Bronchial epithelial cell (primary cell): ENCODE measurements at regions not wholly inside any gene's neighbourhood (a gene's known extent, or its start where the extent isn't known, plus 50 kb on each side); places are given as distances from the start of the nearest gene placed in this dataset.

Source experiments
- DNase-seq: peaks from one replicate; pipeline ENCODE4 v3.0.0-alpha.2; 2010; ENCODE audit warnings: low read depth
- FAIRE-seq: peaks from 2 replicates; lab custom pipeline; 2011; peaks lifted over from hg19 to GRCh38; lab: Jason Lieb, UNC
- H3K27me3 ChIP-seq: 2 replicates; pipeline ENCODE4 v1.5.1; 2011; ENCODE audit warnings: low read length; ENCODE audit not compliant: control insufficient read depth, insufficient read depth
- H3K36me3 ChIP-seq: 2 replicates; pipeline ENCODE4 v1.5.1; 2011; ENCODE audit warnings: low read length; ENCODE audit not compliant: control insufficient read depth, insufficient read depth
- H3K4me3 ChIP-seq: 2 replicates; pipeline ENCODE4 v1.5.1; 2011; ENCODE audit warnings: mild to moderate bottlenecking, low read depth, low read length, control low read depth
- TF ChIP-seq, protein P1 (sequence below): IDR thresholded peaks from 2 replicates; pipeline ENCODE4 v1.5.1; 2011; ENCODE audit warnings: mild to moderate bottlenecking, moderate library complexity, low read length, control low read depth, inconsistent platforms; ENCODE audit not compliant: insufficient read depth, severe bottlenecking

DNA sequence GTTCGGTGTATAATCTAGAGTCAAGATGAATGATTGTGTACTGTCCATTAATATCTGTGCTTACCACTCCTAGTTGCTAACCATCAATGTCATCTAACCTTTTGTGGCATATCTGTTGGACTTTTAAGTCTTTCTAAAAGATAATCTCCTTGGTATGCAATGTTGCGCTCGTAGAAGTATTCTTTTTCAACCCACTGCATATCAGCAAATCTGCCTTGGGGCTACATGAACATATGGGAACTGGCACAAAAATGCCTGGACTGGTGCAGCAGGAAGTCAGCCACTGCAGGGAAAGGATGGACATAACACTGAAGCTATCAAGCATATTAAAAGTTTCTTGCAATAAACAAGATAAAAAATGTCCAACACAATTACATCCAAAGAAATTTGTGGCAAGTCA, 124.3 kb upstream of the SLC38A4 start:
- no peak for FAIRE-seq
- peak; percentile 56 for DNase-seq
- H3K36me3 ChIP-seq, result no peaks in the 10 kb centered on the region
- H3K4me3 ChIP-seq, result no peak overlapping the region
- H3K27me3 ChIP-seq, result no peaks in the 10 kb centered on the region
- TF ChIP-seq, protein P1, sequence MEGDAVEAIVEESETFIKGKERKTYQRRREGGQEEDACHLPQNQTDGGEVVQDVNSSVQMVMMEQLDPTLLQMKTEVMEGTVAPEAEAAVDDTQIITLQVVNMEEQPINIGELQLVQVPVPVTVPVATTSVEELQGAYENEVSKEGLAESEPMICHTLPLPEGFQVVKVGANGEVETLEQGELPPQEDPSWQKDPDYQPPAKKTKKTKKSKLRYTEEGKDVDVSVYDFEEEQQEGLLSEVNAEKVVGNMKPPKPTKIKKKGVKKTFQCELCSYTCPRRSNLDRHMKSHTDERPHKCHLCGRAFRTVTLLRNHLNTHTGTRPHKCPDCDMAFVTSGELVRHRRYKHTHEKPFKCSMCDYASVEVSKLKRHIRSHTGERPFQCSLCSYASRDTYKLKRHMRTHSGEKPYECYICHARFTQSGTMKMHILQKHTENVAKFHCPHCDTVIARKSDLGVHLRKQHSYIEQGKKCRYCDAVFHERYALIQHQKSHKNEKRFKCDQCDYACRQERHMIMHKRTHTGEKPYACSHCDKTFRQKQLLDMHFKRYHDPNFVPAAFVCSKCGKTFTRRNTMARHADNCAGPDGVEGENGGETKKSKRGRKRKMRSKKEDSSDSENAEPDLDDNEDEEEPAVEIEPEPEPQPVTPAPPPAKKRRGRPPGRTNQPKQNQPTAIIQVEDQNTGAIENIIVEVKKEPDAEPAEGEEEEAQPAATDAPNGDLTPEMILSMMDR, result no peak

DNA sequence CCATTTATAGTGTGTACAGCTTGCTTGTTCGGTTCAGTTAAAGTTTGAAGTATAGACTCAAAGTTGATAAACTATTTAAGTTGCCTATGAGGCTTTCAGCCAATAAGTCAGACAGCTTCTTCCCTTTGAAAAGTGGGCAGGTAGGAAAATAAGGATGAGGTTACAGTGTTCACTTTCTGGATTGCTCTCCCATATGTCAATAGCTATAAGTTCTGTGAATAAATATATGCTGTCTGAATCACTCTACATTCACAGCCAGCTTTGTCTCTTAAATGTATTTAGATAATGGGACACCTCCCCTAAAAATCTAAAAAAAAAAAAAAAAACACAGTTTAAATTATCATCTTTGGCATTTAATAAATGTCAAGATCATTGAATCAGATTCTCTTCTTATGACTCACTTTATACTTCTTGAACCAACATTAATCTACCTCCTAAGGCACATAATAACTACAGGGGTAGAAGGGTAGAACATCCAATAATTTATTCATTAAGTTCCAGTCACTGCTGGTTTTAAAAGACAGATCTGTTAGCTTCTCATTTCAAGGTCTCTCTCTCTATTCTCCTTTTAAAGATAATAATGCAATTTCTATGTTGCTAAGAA, 126.4 kb upstream of the PCED1B start:
- no peaks in the 10 kb centered on the region for H3K27me3 ChIP-seq
- no peak for FAIRE-seq
- no peaks in the 10 kb centered on the region for H3K36me3 ChIP-seq

DNA sequence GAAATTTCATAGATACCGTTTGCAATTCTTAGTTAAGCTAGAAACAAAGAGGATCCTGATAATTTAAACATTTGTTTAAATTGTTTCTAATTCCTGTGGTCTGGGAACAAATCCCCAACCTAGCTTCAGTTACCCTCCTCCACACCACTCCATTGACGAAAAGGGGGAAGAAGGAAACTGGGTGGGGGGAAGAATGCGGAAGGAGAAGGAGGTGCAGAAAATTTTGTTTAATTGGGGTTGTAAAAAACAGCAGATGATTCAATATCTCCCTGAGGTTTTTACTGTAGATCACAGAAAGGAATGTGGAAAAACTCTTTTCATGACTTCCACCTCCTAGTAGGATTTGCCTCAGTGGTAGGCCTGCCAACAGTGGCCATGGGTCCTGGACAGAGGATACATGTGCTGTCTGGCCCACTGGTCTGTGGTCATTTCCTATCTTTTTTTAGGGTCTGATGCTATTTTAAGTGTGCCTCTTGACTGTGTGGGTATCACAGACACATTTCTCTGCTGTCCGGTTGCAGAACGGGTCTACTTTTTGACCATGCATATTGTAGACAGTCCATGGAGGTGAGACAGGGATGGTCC, 122.9 kb upstream of the PCED1B start:
- Histone ChIP-seq H3K36me3 (no peaks in the 10 kb centered on the region), H3K27me3 (no peaks in the 10 kb centered on the region), H3K4me3 (no peak overlapping the region)
- TF ChIP-seq, protein P1, result no peak
- no peak for FAIRE-seq
- DNase-seq, result no peak

More for the DNA sequence above, 126.4 kb upstream of the PCED1B start:
- H3K4me3 ChIP-seq, result no peak overlapping the region
- DNase-seq, result no peak
- TF ChIP-seq, protein P1, result no peak

DNA sequence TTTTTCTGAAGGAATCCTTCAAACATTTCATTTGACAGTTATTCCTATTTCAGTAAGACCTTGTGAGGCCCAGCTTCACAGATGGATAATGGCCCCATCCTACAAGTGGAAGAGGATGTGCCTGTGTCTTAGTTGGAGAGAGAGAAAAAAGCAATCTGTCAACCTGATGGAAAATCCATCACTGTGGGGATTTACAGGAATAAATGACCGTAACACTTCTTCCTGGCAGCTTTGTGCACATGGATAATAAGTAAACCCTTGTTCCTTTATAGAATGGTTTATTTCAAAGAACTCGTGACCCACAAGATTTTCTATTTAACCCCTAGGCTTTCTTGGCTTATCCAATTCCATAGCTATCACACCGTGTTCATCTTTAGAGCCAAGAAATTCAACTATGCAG, 121.4 kb upstream of the PCED1B start:
- Histone ChIP-seq H3K27me3 (no peaks in the 10 kb centered on the region), H3K36me3 (no peaks in the 10 kb centered on the region), H3K4me3 (no peak overlapping the region)
- FAIRE-seq (no peak), DNase-seq (no peak)
- TF ChIP-seq, protein P1, result no peak

DNA sequence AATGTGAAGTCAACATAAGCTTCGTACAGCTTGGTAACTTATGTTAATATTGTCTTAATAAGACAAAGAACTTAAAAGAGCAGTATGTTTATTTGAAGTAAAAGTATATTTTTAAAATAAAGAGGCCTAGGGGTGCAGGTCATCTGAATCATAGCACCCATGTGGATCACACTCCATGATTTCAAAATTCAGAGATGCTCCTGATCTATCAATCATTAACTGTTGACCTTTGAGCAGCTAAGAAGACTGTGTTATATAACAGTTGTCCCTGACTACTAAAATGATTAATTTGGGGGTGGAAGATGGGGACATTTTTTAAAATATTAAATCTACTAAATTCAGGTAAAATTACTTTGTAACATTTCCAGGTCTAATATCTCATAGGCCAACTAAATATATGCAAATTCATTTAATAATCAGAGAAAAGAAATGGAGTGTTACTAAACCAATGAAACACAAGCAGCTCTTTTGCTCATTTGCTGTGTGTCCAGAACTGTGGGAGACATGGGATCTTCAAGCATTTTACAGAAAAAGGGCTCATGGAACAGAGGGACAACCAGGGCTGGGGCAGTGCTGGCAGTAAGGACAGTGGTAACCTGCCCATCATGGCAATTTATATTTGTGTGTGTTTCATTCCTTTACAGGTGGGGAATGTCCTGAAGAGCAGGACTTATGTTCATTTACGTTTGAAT, 120.7 kb upstream of the PCED1B start:
- FAIRE-seq (no peak), DNase-seq (no peak)
- TF ChIP-seq, protein P1, result no peak
- H3K27me3 ChIP-seq, result no peaks in the 10 kb centered on the region
- H3K36me3 ChIP-seq, result no peaks in the 10 kb centered on the region
- no peak overlapping the region for H3K4me3 ChIP-seq
